B cell (primary cell): ENCODE measurements at regions not wholly inside any gene's neighbourhood (a gene's known extent, or its start where the extent isn't known, plus 50 kb on each side); places are given as distances from the start of the nearest gene placed in this dataset.

Experiments
- ATAC-seq: fragments of 200-7000 bp; cut with Tn5 transposase; one replicate; pipeline ENCODE4 v1.10.0; 2021; ENCODE audit warnings: low read depth, mild to moderate bottlenecking, moderate number of reproducible peaks, moderate library complexity
- CTCF ChIA-PET: fragments of 350-600 bp; sonication (Branson Sonifier 250); formaldehyde crosslinking; loops from one replicate; lab custom pipeline; 2021; ENCODE audit warnings: antibody characterized with exemption, inconsistent platforms; lab: Charles Lee
- POLR2A ChIA-PET: fragments of 350-600 bp; sonication (Branson Sonifier 250); formaldehyde crosslinking; loops from one replicate; lab custom pipeline; 2021; ENCODE audit warnings: antibody characterized with exemption; lab: Charles Lee
- DNase-seq: peaks from one replicate; pipeline ENCODE4 v3.0.0; 2013
- H2AFZ ChIP-seq: 2 replicates; pipeline ENCODE4 v1.6.1; 2012; ENCODE audit warnings: mild to moderate bottlenecking, low read depth, low read length; ENCODE audit not compliant: insufficient read depth, poor library complexity, severe bottlenecking
- H3K27ac ChIP-seq, 2 donors: 1 replicate in 1 of 2; 2 replicates in 1 of 2; pipeline ENCODE4 v1.5.1; 2012 to 2013; ENCODE audit warnings: low read length in 2 of 2, mild to moderate bottlenecking in 2 of 2, moderate library complexity in 1 of 2
- H3K27me3 ChIP-seq, 4 experiments: fragments of 200-600 bp in 1 of 4; sonication (generic) in 1 of 4; replicated peaks in 1 of 4; 1 replicate in 2 of 4; 2 replicates in 2 of 4; pipeline versions ENCODE4 v1.6.1 to v1.7.0; 2013 to 2016; ENCODE audit warnings: low read length in 3 of 4, mild to moderate bottlenecking in 2 of 4, mixed read lengths in 1 of 4, moderate library complexity in 1 of 4; ENCODE audit not compliant: insufficient read depth in 4 of 4, control insufficient read depth in 3 of 4; ENCODE audit errors: control extremely low read depth in 1 of 4
- H3K36me3 ChIP-seq, 2 experiments: replicated peaks in 1 of 2; 1 replicate in 1 of 2; 2 replicates in 1 of 2; pipeline versions ENCODE4 v1.6.1 to v1.7.1; 2013; ENCODE audit warnings: low read length in 1 of 2; ENCODE audit not compliant: insufficient read depth in 2 of 2, control insufficient read depth in 1 of 2; ENCODE audit errors: control extremely low read depth in 1 of 2, extremely low read depth in 1 of 2
- H3K4me1 ChIP-seq, 2 donors: fragments of 200-600 bp in 1 of 2; sonication (generic) in 1 of 2; 1 replicate in 1 of 2; 2 replicates in 1 of 2; pipeline versions ENCODE4 v1.5.1 to v1.6.1; 2013 to 2017; ENCODE audit warnings: low read length in 2 of 2; ENCODE audit not compliant: control insufficient read depth in 2 of 2, insufficient read depth in 2 of 2
- H3K4me2 ChIP-seq: replicated peaks from 2 replicates; pipeline ENCODE3; 2012; ENCODE audit warnings: mild to moderate bottlenecking, low read depth, low read length; ENCODE audit not compliant: poor library complexity, severe bottlenecking
- H3K4me3 ChIP-seq, 5 experiments: fragments of 200-600 bp in 1 of 5; sonication (generic) in 1 of 5; 1 replicate in 3 of 5; 2 replicates in 2 of 5; pipeline versions ENCODE4 v1.5.1 to v1.7.0; 2011 to 2016; ENCODE audit warnings: low read length in 4 of 5, mild to moderate bottlenecking in 4 of 5, low read depth in 2 of 5, control low read depth in 1 of 5, moderate library complexity in 1 of 5; ENCODE audit not compliant: insufficient read depth in 1 of 5; ENCODE audit errors: control extremely low read depth in 1 of 5, extremely low read depth in 1 of 5
- H3K79me2 ChIP-seq: fragments of 200-600 bp; sonication (generic); one replicate; pipeline ENCODE4 v1.6.0; 2016; ENCODE audit warnings: low read length; ENCODE audit not compliant: control insufficient read depth, insufficient read depth
- H3K9ac ChIP-seq: fragments of 200-600 bp; sonication (generic); 2 replicates; pipeline ENCODE4 v1.6.1; 2017; ENCODE audit warnings: mild to moderate bottlenecking, low read length, moderate library complexity
- H3K9me3 ChIP-seq, 3 donors: one replicate each; pipeline versions ENCODE4 v1.6.1 to v1.7.1; 2013; ENCODE audit warnings: low read length in 2 of 3; ENCODE audit not compliant: control insufficient read depth in 2 of 3, insufficient read depth in 1 of 3; ENCODE audit errors: control extremely low read depth in 1 of 3
- H4K20me1 ChIP-seq: 2 replicates; pipeline ENCODE4 v1.6.0; 2012; ENCODE audit warnings: mild to moderate bottlenecking, low read length; ENCODE audit not compliant: insufficient read depth, control insufficient read depth, poor library complexity, severe bottlenecking
- H3K27ac Mint-ChIP-seq: one replicate; pipeline ENCODE4 v1.8.0; 2021; ENCODE audit warnings: mixed read lengths
- H3K27me3 Mint-ChIP-seq: one replicate; pipeline ENCODE4 v1.8.0; 2021; ENCODE audit warnings: mixed read lengths
- H3K4me1 Mint-ChIP-seq: one replicate; pipeline ENCODE4 v1.8.0; 2021; ENCODE audit warnings: mixed read lengths
- H3K4me3 Mint-ChIP-seq: one replicate; pipeline ENCODE4 v1.8.0; 2021; ENCODE audit warnings: mixed read lengths
- H3K9me3 Mint-ChIP-seq: one replicate; pipeline ENCODE4 v1.8.0; 2022; ENCODE audit warnings: mixed read lengths; ENCODE audit not compliant: insufficient read depth
- EZH2 ChIP-seq: IDR thresholded peaks from 2 replicates; pipeline ENCODE4 v1.6.1; 2012; ENCODE audit warnings: borderline replicate concordance, low read depth, mild to moderate bottlenecking, moderate library complexity, low read length; ENCODE audit not compliant: insufficient read depth, poor library complexity, severe bottlenecking
- WGBS: methylation state at CpG from one replicate; pipeline ENCODE4 v1.1.5; 2013; ENCODE audit warnings: missing lambda C conversion rate; ENCODE audit not compliant: insufficient coverage; 5-methylcytosine and 5-hydroxymethylcytosine counted together
- intact Hi-C: fragments of 100-400 bp; cut with micrococcal nuclease; formaldehyde crosslinking; loops from one replicate; pipeline ENCODE4 v1.10.0; 2022
- TF ChIP-seq, protein P1 (sequence below): fragments of 200-600 bp; IDR thresholded peaks from one replicate; pipeline ENCODE4 v1.8.0; 2022; ENCODE audit warnings: antibody characterized with exemption, mild to moderate bottlenecking

DNA sequence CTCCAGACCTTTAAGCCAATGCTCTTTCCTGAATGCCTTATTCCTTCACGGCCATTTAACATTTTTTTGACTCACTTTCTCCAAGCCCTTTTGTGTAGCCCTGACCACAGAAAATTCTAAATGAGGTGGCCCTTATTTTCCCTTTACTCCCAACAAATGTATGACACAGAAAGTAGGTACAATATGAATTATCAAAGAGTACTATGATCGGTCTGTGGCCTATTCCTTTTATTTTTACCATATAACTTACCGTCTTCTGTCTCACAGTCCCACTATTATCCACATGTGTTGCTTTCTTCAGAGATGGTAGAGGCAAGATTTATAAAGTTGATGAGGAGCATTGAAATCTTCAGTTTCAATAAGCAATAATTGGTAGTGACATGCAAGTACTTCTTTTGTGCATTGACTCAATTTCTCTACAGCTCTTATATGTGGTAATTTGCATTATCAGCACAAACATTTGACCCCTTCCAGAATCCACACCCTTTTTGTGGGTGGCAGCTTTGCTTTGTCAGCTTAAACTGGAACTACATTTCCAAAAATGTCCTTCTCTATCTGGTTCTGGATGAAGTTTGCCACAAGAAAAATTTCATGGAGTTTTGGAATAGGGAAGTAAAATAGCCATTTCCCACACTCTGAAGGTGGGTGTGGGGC is 143.8 kb upstream of the GADL1 start:
- H3K27me3 ChIP-seq = no peaks in the 10 kb centered on the region
- no peaks in the 10 kb centered on the region for H3K36me3 ChIP-seq
- no peak overlapping the region for H3K27ac Mint-ChIP-seq
- intact Hi-C loops = no loop called here
- H2AFZ ChIP-seq = no peak overlapping the region
- H3K4me3 Mint-ChIP-seq = no peak overlapping the region
- ChIA-PET CTCF (no interaction called here), POLR2A (no interaction called here)
- H3K27ac ChIP-seq = no peak overlapping the region
- H3K4me1 ChIP-seq = no peaks in the 10 kb centered on the region
- ATAC-seq = no peak
- peaks cover 5% of the 10 kb centered on the region for H3K9me3 Mint-ChIP-seq
- H3K9ac ChIP-seq = no peak overlapping the region
- TF ChIP-seq, protein P1, sequence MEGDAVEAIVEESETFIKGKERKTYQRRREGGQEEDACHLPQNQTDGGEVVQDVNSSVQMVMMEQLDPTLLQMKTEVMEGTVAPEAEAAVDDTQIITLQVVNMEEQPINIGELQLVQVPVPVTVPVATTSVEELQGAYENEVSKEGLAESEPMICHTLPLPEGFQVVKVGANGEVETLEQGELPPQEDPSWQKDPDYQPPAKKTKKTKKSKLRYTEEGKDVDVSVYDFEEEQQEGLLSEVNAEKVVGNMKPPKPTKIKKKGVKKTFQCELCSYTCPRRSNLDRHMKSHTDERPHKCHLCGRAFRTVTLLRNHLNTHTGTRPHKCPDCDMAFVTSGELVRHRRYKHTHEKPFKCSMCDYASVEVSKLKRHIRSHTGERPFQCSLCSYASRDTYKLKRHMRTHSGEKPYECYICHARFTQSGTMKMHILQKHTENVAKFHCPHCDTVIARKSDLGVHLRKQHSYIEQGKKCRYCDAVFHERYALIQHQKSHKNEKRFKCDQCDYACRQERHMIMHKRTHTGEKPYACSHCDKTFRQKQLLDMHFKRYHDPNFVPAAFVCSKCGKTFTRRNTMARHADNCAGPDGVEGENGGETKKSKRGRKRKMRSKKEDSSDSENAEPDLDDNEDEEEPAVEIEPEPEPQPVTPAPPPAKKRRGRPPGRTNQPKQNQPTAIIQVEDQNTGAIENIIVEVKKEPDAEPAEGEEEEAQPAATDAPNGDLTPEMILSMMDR = no peak
- TF ChIP-seq EZH2 = no peak
- no peaks in the 10 kb centered on the region for H3K27me3 Mint-ChIP-seq
- H4K20me1 ChIP-seq = no peaks in the 10 kb centered on the region
- no peaks in the 10 kb centered on the region for H3K79me2 ChIP-seq
- no peak overlapping the region for H3K4me3 ChIP-seq
- WGBS = 100% methylated on average over 1 of the region's 3 CpGs
- no peaks in the 10 kb centered on the region for H3K4me1 Mint-ChIP-seq
- H3K4me2 ChIP-seq = no peak overlapping the region
- peaks cover 0 to 8% (median 6%) of the 10 kb centered on the region in 3 donors for H3K9me3 ChIP-seq
- DNase-seq = no peak

DNA sequence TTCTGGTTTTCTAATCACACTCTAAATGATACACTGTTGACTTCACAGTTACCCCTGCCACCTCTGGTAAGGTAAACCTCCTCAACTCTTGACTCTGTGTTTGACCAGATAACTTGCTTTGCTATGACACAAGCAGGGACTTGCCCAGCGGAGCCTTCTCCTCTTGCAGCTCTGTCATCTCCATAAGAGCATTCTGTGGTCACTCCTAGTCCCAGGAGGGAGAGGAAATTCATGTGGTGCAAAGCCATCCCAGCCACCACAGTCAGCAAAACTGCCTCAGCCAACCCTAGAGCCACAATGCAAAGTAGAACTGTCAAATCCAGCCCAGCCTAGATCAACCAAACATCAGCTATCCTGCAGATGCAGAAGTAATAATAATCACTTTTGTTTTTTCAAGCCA is 144.7 kb upstream of the GADL1 start:
- H3K4me3 ChIP-seq = no peak overlapping the region
- peaks cover 0 to 8% (median 6%) of the 10 kb centered on the region in 3 donors for H3K9me3 ChIP-seq
- Mint-ChIP-seq H3K27me3 (no peaks in the 10 kb centered on the region), H3K4me1 (no peaks in the 10 kb centered on the region), H3K4me3 (no peak overlapping the region), H3K9me3 (peaks cover 5% of the 10 kb centered on the region), H3K27ac (no peak overlapping the region)
- intact Hi-C loops = no loop called here
- H2AFZ ChIP-seq = no peak overlapping the region
- H3K27me3 ChIP-seq = no peaks in the 10 kb centered on the region
- no peaks in the 10 kb centered on the region for H3K4me1 ChIP-seq
- H3K27ac ChIP-seq = no peak overlapping the region
- H3K4me2 ChIP-seq = no peak overlapping the region
- no peaks in the 10 kb centered on the region for H4K20me1 ChIP-seq
- ChIA-PET POLR2A (no interaction called here), CTCF (no interaction called here)
- TF ChIP-seq EZH2 = no peak
- TF ChIP-seq, protein P1 = no peak
- no peak for DNase-seq
- H3K36me3 ChIP-seq = no peaks in the 10 kb centered on the region
- ATAC-seq = no peak
- no peaks in the 10 kb centered on the region for H3K79me2 ChIP-seq
- no peak overlapping the region for H3K9ac ChIP-seq
- no CpG with 5 or more reads among the region's 1 CpG for WGBS
